ENCODE measurements at regions not wholly inside any gene's neighbourhood (a gene's known extent, or its start where the extent isn't known, plus 50 kb on each side); places are given as distances from the start of the nearest gene placed in this dataset.

GRCh38 chr17:30594223-30594952, 117.2 kb downstream of the GOSR1 start:
- TF ChIP-seq, protein P1, sequence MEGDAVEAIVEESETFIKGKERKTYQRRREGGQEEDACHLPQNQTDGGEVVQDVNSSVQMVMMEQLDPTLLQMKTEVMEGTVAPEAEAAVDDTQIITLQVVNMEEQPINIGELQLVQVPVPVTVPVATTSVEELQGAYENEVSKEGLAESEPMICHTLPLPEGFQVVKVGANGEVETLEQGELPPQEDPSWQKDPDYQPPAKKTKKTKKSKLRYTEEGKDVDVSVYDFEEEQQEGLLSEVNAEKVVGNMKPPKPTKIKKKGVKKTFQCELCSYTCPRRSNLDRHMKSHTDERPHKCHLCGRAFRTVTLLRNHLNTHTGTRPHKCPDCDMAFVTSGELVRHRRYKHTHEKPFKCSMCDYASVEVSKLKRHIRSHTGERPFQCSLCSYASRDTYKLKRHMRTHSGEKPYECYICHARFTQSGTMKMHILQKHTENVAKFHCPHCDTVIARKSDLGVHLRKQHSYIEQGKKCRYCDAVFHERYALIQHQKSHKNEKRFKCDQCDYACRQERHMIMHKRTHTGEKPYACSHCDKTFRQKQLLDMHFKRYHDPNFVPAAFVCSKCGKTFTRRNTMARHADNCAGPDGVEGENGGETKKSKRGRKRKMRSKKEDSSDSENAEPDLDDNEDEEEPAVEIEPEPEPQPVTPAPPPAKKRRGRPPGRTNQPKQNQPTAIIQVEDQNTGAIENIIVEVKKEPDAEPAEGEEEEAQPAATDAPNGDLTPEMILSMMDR (IDR thresholded peaks at IDR 0.05) = no peak
- no peak for TF ChIP-seq POLR2A (IDR thresholded peaks at IDR 0.05)

All from testis (tissue), 2 donors.